Stomach (tissue), 8 donors: ENCODE measurements at regions not wholly inside any gene's neighbourhood (a gene's known extent, or its start where the extent isn't known, plus 50 kb on each side); places are given as distances from the start of the nearest gene placed in this dataset.

Source experiments
- DNase-seq, 2 donors: peaks; one replicate each; pipeline versions ENCODE4 v3.0.0 to v3.0.0-alpha.2; 2013 to 2019
- H3K27ac ChIP-seq, 5 donors: fragments of 200-600 bp in 4 of 5; sonication (generic) in 4 of 5; one replicate each; pipeline ENCODE4 v1.5.1; 2013 to 2019; ENCODE audit warnings: mild to moderate bottlenecking in 1 of 5, moderate library complexity in 1 of 5
- H3K27me3 ChIP-seq, 3 donors: fragments of 200-600 bp; sonication (generic); one replicate each; pipeline ENCODE4 v1.5.1; 2017 to 2019; ENCODE audit warnings: mixed run types in 1 of 3
- H3K36me3 ChIP-seq, 4 donors: fragments of 200-600 bp; sonication (generic); 1 replicate in 3 of 4; 2 replicates in 1 of 4; pipeline ENCODE4 v1.5.1; 2016 to 2019
- H3K4me1 ChIP-seq, 4 donors: fragments of 200-600 bp; sonication (generic); one replicate each; pipeline ENCODE4 v1.5.1; 2016 to 2019
- H3K4me3 ChIP-seq, 4 donors: fragments of 200-600 bp; sonication (generic) in 3 of 4; one replicate each; pipeline ENCODE4 v1.5.1; 2016 to 2019; ENCODE audit warnings: mild to moderate bottlenecking in 1 of 4
- H3K9me3 ChIP-seq, 4 donors: fragments of 200-600 bp; sonication (generic); one replicate each; pipeline ENCODE4 v1.5.1; 2016 to 2019
- CTCF ChIP-seq, 7 experiments: fragments of 450-650 bp in 4 of 7; fragments of 200-600 bp in 3 of 7; sonication (generic) in 3 of 7; IDR thresholded peaks; one replicate each; pipeline ENCODE4 v1.5.1; 2016 to 2019; ENCODE audit warnings: antibody characterized with exemption in 7 of 7, control low read depth in 2 of 7, mild to moderate bottlenecking in 1 of 7
- EP300 ChIP-seq: sonication (generic); formaldehyde crosslinking; IDR thresholded peaks from one replicate; pipeline ENCODE4 v1.6.1; 2017; ENCODE audit warnings: antibody characterized with exemption
- POLR2A ChIP-seq, 4 donors: fragments of 450-650 bp; IDR thresholded peaks; one replicate each; pipeline ENCODE4 v1.6.1; 2016; ENCODE audit warnings: antibody characterized with exemption in 4 of 4, control low read depth in 2 of 4, mild to moderate bottlenecking in 1 of 4, moderate library complexity in 1 of 4
- POLR2AphosphoS5 ChIP-seq, 3 donors: sonication (generic); formaldehyde crosslinking; IDR thresholded peaks; one replicate each; pipeline ENCODE4 v1.6.1; 2016; ENCODE audit warnings: antibody characterized with exemption in 3 of 3
- WGBS, 5 donors: extraction: QIAGEN DNeasy Blood & Tissue Kit in 3 of 5; methylation state at CpG; one replicate each; pipeline versions ENCODE4 v1.1.5 to v1.1.7; 2013 to 2018; 5-methylcytosine and 5-hydroxymethylcytosine counted together
- intact Hi-C: fragments of 100-400 bp; cut with DNase I; formaldehyde crosslinking; loops from one replicate; pipeline ENCODE4 v1.15.1; 2023; ENCODE audit warnings: low total_unique reads
- donor health status: healthy with polysubstance abuse.
- donor health status: Bipolar disorder and iron deficiency.
- donor health status: healthy.

DNA sequence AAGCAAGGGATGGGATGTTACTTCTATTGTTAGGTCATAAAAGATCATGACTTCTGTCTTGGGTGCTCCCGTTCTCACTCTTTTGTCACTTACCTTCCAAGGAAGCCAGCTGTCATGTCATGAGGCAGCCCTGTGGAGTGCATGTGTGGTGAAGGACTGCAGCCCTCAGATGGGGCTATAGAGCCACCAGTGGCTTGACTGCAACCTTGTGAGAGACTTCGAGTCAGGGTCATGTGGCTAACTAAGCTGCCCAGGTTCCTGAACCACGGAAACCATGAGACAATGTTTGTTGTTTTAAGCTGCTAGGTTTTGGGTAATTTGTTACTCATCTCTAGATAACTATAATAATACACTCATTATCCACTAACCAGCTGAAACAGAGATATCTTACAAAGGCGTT, 477.1 kb downstream of the BTBD3 start:
- peaks cover 0 to 10% (median 0%) of the 10 kb centered on the region in 4 donors for H3K9me3 ChIP-seq
- H3K4me1 ChIP-seq, result no peaks in the 10 kb centered on the region
- no peak overlapping the region for H3K4me3 ChIP-seq
- no peak for DNase-seq
- TF ChIP-seq EP300 (no peak), POLR2A (IDR thresholded peaks at IDR 0.05) (no peak)
- 51 to 75% (median 69%) methylated on average over 4 of the region's 4 CpGs for WGBS, 5 donors
- intact Hi-C loops, result no loop called here
- H3K27me3 ChIP-seq, result no peaks in the 10 kb centered on the region
- no peak overlapping the region for H3K27ac ChIP-seq
- H3K36me3 ChIP-seq, result no peaks in the 10 kb centered on the region

GRCh38 chr20:12395353-12395752, 477.7 kb downstream of the BTBD3 start:
- no peak for DNase-seq
- Histone ChIP-seq H3K27me3 (no peaks in the 10 kb centered on the region), H3K36me3 (no peaks in the 10 kb centered on the region), H3K4me3 (no peak overlapping the region), H3K9me3 (peaks cover 0 to 10% (median 0%) of the 10 kb centered on the region in 4 donors), H3K27ac (no peak overlapping the region), H3K4me1 (no peaks in the 10 kb centered on the region)
- intact Hi-C loops, result no loop called here
- TF ChIP-seq POLR2AphosphoS5 (IDR thresholded peaks at IDR 0.05), result no peak
- TF ChIP-seq POLR2A (IDR thresholded peaks at IDR 0.05), result no peak
- TF ChIP-seq EP300, result no peak
- TF ChIP-seq CTCF (IDR thresholded peaks at IDR 0.05), result no peak
- 59 to 74% (median 71%) methylated on average over 3 of the region's 3 CpGs for WGBS, 5 donors

DNA sequence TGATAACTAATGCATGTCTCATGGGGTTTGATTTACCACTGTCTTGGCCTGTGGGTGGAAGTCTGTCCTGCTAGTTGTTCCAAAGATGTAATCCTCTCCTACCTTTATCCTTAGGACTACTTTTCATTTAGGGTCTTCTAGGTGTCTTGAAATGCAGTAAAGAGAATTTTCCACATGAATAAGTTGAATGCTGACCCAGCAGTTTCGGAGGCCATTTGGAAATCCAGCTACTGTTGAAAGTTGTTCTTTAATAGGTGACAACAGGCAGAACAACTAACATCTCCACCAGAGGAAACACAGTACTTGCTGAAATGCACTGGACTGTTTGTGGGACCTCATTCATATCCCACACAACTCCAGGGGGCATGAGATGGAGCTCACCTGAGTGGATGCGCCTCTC, 478.1 kb downstream of the BTBD3 start:
- no peak for TF ChIP-seq POLR2AphosphoS5 (IDR thresholded peaks at IDR 0.05)
- no peaks in the 10 kb centered on the region for H3K36me3 ChIP-seq
- peaks cover 0 to 10% (median 0%) of the 10 kb centered on the region in 4 donors for H3K9me3 ChIP-seq
- no peak overlapping the region for H3K4me3 ChIP-seq
- no peaks in the 10 kb centered on the region for H3K4me1 ChIP-seq
- H3K27ac ChIP-seq, result no peak overlapping the region
- H3K27me3 ChIP-seq, result no peaks in the 10 kb centered on the region
- WGBS, 5 donors, result 78 to 91% (median 82%) methylated on average over 2 of the region's 2 CpGs
- intact Hi-C loops, result no loop called here
- DNase-seq, result no peak

- H3K27ac ChIP-seq, result no peak overlapping the region
- H3K4me1 ChIP-seq, result no peaks in the 10 kb centered on the region
- 76 to 85% (median 84%) methylated on average over 4 of the region's 4 CpGs for WGBS, 5 donors
- H3K27me3 ChIP-seq, result no peaks in the 10 kb centered on the region
- H3K36me3 ChIP-seq, result no peaks in the 10 kb centered on the region
- peaks cover 0 to 10% (median 0%) of the 10 kb centered on the region in 4 donors for H3K9me3 ChIP-seq
- intact Hi-C loops, result no loop called here
- DNase-seq, result no peak
- no peak for TF ChIP-seq POLR2A (IDR thresholded peaks at IDR 0.05)
- TF ChIP-seq EP300, result no peak
- no peak for TF ChIP-seq POLR2AphosphoS5 (IDR thresholded peaks at IDR 0.05)
- no peak for TF ChIP-seq CTCF (IDR thresholded peaks at IDR 0.05)
- no peak overlapping the region for H3K4me3 ChIP-seq
Observed at GRCh38 chr20:12399110-12399836, 481.6 kb downstream of the BTBD3 start.

DNA sequence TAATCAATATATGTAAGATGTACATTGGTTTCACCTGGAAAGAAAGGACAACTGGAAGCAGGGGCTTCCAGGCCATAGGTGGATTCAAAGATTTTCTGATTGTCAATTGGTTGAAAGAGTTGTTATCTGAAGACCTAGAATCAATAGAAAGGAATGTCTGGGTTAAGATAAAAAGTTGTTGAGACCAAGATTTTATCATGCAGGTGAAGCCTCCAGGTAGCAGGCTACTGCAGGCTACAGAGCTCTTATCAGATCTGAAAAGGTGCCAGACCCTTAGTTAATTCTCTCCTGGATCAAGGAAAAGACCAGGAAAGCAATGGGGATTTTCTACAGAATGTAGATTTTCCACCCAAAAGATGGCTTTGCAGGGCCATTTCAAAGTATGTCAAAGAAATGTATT, 487.2 kb downstream of the BTBD3 start:
- no peak for DNase-seq
- no peaks in the 10 kb centered on the region for H3K36me3 ChIP-seq
- H3K27me3 ChIP-seq, result no peaks in the 10 kb centered on the region
- H3K27ac ChIP-seq, result no peak overlapping the region
- peaks cover 0 to 45% (median 32%) of the 10 kb centered on the region in 4 donors for H3K9me3 ChIP-seq
- no peaks in the 10 kb centered on the region for H3K4me1 ChIP-seq
- no peak overlapping the region for H3K4me3 ChIP-seq
- intact Hi-C loops, result no loop called here
- no peak for TF ChIP-seq CTCF (IDR thresholded peaks at IDR 0.05)
- TF ChIP-seq POLR2AphosphoS5 (IDR thresholded peaks at IDR 0.05), result no peak
- TF ChIP-seq EP300, result no peak
- TF ChIP-seq POLR2A (IDR thresholded peaks at IDR 0.05), result no peak
